Putamen (tissue), 1 donor: ENCODE measurements at regions not wholly inside any gene's neighbourhood (a gene's known extent, or its start where the extent isn't known, plus 50 kb on each side); places are given as distances from the start of the nearest gene placed in this dataset.
A peak's percentile ranks its signal among the peaks of the same experiment; 100 is the strongest.
"Not testable (repeated sequence)": the region's sequence is repeated elsewhere in the genome, so short reads cannot be mapped to it uniquely, and the experiment has no call there.

ENCODE experiments used
- DNase-seq: peaks from one replicate; pipeline ENCODE4 v3.0.0-alpha.2; 2016; ENCODE audit warnings: low spot score

- DNase-seq: no peak
These were observed 61.2 kb downstream of the VIP start for GRCh38 chr6:152811785-152812184.

GRCh38 chr6:152815230-152815872 lies 64.8 kb downstream of the VIP start:
- DNase-seq: no peak

GRCh38 chr6:152816055-152816454 lies 65.5 kb downstream of the VIP start:
- no peak for DNase-seq

- no peak for DNase-seq
These were observed 70.9 kb downstream of the VIP start for GRCh38 chr6:152821525-152821924.

- DNase-seq: no peak
These were observed 74.1 kb downstream of the VIP start for GRCh38 chr6:152824666-152825065.

- no peak for DNase-seq
These were observed 77.8 kb downstream of the VIP start for GRCh38 chr6:152828431-152828830.

- not testable (repeated sequence) for DNase-seq
These were observed 83.8 kb downstream of the VIP start for GRCh38 chr6:152834366-152834765.

GRCh38 chr6:152836523-152836922 lies 85.9 kb downstream of the VIP start:
- DNase-seq: no peak

- DNase-seq: no peak
These were observed 94.8 kb downstream of the VIP start for GRCh38 chr6:152845421-152845820.

GRCh38 chr6:152846825-152847224 lies 96.2 kb downstream of the VIP start:
- no peak for DNase-seq

- DNase-seq: no peak
These were observed 98.3 kb downstream of the VIP start for GRCh38 chr6:152848919-152849318.

- DNase-seq: no peak
These were observed 103.6 kb downstream of the VIP start for GRCh38 chr6:152854086-152854795.

GRCh38 chr6:152858141-152858540 lies 107.5 kb downstream of the VIP start:
- DNase-seq: no peak

- DNase-seq: no peak
These were observed 108.6 kb downstream of the VIP start for GRCh38 chr6:152859225-152859624.

- peak; percentile 50 for DNase-seq
These were observed 113.2 kb downstream of the VIP start for GRCh38 chr6:152863618-152864326.

GRCh38 chr6:152874267-152874666 lies 108.6 kb downstream of the FBXO5 start:
- no peak for DNase-seq

GRCh38 chr6:152874846-152875568 lies 107.8 kb downstream of the FBXO5 start:
- DNase-seq: no peak

- DNase-seq: no peak
These were observed 103.2 kb downstream of the FBXO5 start for GRCh38 chr6:152879681-152880080.

- no peak for DNase-seq
These were observed 89.7 kb downstream of the FBXO5 start for GRCh38 chr6:152893187-152893586.

GRCh38 chr6:152896923-152897322 lies 85.9 kb downstream of the FBXO5 start:
- no peak for DNase-seq

GRCh38 chr6:152897807-152898399 lies 84.9 kb downstream of the FBXO5 start:
- peak; percentile 29 for DNase-seq

- DNase-seq: no peak
These were observed 78.2 kb downstream of the FBXO5 start for GRCh38 chr6:152904678-152905077.
